ENCODE measurements at regions not wholly inside any gene's neighbourhood (a gene's known extent, or its start where the extent isn't known, plus 50 kb on each side); places are given as distances from the start of the nearest gene placed in this dataset.

GRCh38 chr4:96092151-96092705, 252.3 kb downstream of the PDHA2 start:
- TF ChIP-seq CTCF (IDR thresholded peaks at IDR 0.05; ENCODE audit: poor library complexity) (no peak), EZH2phosphoT487 (IDR thresholded peaks at IDR 0.05; ENCODE audit: low read depth, severe bottlenecking, unreplicated experiment) (no peak)
